ENCODE measurements at regions not wholly inside any gene's neighbourhood (a gene's known extent, or its start where the extent isn't known, plus 50 kb on each side); places are given as distances from the start of the nearest gene placed in this dataset.

DNA sequence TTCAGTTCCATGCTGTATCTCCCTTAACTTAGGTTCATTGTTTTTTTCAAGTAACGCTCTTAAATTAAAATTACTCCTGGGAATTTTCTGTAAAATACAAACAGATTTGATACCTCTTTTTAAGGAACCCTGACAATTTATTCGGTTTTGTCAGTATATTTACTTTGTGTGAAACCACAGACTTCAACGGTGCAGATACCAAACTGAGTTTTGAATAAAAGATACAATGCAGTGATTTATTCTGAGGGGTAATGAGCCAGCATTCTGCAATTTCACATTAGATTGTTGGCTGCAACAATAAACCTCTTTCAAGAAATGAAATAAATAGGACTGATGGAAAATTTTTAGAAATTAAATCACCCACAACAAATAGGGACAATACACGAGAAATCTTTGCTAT, 308.6 kb upstream of the EDIL3 start:
- no peak for TF ChIP-seq RFX5 (IDR thresholded peaks at IDR 0.05; ENCODE audit: low read depth, low read length)
- TF ChIP-seq POLR2A (IDR thresholded peaks at IDR 0.05; ENCODE audit: low read depth, low read length): no peak
- TF ChIP-seq RAD21 (IDR thresholded peaks at IDR 0.05; ENCODE audit: insufficient read depth, low read depth, low read length): no peak
- TF ChIP-seq NBN (IDR thresholded peaks at IDR 0.05): no peak
- no peak for TF ChIP-seq RELA (IDR thresholded peaks at IDR 0.05; ENCODE audit: borderline replicate concordance, partially characterized antibody)
- TF ChIP-seq, protein P1, sequence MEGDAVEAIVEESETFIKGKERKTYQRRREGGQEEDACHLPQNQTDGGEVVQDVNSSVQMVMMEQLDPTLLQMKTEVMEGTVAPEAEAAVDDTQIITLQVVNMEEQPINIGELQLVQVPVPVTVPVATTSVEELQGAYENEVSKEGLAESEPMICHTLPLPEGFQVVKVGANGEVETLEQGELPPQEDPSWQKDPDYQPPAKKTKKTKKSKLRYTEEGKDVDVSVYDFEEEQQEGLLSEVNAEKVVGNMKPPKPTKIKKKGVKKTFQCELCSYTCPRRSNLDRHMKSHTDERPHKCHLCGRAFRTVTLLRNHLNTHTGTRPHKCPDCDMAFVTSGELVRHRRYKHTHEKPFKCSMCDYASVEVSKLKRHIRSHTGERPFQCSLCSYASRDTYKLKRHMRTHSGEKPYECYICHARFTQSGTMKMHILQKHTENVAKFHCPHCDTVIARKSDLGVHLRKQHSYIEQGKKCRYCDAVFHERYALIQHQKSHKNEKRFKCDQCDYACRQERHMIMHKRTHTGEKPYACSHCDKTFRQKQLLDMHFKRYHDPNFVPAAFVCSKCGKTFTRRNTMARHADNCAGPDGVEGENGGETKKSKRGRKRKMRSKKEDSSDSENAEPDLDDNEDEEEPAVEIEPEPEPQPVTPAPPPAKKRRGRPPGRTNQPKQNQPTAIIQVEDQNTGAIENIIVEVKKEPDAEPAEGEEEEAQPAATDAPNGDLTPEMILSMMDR (IDR thresholded peaks at IDR 0.05 in 2 of 3, conservative IDR thresholded peaks at IDR 0.05 in 1 of 3; ENCODE audit: control insufficient read depth in 2 of 3, extremely low read depth in 1 of 3, insufficient read depth in 1 of 3, low read depth in 3 of 3, low read length in 3 of 3): no peak
- TF ChIP-seq BRCA1 (IDR thresholded peaks at IDR 0.05; ENCODE audit: low read depth, low read length): no peak
- TF ChIP-seq FOXK2 (IDR thresholded peaks at IDR 0.05): no peak
